AG09319 (cell line): ENCODE measurements at regions not wholly inside any gene's neighbourhood (a gene's known extent, or its start where the extent isn't known, plus 50 kb on each side); places are given as distances from the start of the nearest gene placed in this dataset.

Experiments
- DNase-seq: peaks from one replicate; pipeline ENCODE4 v3.0.0-alpha.2; 2010; ENCODE audit warnings: low read depth; ENCODE audit errors: extremely low read depth
- TF ChIP-seq, protein P1 (sequence below): IDR thresholded peaks from 2 replicates; pipeline ENCODE4 v1.5.1; 2011; ENCODE audit warnings: low read depth, mild to moderate bottlenecking, inconsistent platforms, low read length, moderate library complexity

DNA sequence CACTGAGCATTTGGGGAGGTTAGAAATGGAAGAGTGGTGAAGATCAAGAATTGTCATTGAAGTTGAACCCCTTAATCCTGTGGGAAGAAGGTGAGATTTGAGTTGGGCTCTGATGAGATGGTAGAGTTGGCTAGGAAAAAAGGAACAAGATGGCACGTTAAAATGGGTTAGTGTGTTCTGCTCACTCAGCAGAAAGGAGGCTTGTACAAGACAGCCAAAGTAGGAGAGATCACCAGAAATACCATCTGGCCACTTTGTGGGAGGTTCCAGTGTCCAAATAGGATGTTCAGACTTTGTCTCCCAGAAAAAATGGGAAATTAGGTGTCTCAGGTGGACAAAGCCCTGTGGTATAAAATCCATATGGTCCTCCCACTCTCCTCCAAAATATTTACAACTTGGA, 56.0 kb upstream of the SLC14A2 start:
- TF ChIP-seq, protein P1, sequence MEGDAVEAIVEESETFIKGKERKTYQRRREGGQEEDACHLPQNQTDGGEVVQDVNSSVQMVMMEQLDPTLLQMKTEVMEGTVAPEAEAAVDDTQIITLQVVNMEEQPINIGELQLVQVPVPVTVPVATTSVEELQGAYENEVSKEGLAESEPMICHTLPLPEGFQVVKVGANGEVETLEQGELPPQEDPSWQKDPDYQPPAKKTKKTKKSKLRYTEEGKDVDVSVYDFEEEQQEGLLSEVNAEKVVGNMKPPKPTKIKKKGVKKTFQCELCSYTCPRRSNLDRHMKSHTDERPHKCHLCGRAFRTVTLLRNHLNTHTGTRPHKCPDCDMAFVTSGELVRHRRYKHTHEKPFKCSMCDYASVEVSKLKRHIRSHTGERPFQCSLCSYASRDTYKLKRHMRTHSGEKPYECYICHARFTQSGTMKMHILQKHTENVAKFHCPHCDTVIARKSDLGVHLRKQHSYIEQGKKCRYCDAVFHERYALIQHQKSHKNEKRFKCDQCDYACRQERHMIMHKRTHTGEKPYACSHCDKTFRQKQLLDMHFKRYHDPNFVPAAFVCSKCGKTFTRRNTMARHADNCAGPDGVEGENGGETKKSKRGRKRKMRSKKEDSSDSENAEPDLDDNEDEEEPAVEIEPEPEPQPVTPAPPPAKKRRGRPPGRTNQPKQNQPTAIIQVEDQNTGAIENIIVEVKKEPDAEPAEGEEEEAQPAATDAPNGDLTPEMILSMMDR = no peak
- DNase-seq = no peak

DNA sequence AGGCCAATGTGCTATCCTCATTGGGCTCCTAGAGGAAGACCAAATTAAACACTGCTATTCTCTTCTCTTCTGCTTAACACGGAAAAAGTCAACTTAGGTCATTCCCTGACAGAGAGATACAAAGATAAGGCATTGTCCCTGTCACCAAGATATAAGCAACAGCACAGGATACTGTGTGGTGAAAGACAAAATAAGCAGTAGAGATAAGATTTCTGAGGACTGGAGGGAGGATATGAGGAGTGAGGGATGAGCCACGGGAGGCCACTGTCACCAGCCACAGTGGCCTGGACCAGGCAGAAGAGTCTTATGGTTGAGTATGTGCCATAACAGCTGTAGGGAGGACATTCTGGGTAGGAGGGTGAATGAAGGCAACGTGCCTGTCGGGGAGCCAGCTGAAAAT, 54.4 kb upstream of the SLC14A2 start:
- TF ChIP-seq, protein P1 = no peak
- no peak for DNase-seq

DNA sequence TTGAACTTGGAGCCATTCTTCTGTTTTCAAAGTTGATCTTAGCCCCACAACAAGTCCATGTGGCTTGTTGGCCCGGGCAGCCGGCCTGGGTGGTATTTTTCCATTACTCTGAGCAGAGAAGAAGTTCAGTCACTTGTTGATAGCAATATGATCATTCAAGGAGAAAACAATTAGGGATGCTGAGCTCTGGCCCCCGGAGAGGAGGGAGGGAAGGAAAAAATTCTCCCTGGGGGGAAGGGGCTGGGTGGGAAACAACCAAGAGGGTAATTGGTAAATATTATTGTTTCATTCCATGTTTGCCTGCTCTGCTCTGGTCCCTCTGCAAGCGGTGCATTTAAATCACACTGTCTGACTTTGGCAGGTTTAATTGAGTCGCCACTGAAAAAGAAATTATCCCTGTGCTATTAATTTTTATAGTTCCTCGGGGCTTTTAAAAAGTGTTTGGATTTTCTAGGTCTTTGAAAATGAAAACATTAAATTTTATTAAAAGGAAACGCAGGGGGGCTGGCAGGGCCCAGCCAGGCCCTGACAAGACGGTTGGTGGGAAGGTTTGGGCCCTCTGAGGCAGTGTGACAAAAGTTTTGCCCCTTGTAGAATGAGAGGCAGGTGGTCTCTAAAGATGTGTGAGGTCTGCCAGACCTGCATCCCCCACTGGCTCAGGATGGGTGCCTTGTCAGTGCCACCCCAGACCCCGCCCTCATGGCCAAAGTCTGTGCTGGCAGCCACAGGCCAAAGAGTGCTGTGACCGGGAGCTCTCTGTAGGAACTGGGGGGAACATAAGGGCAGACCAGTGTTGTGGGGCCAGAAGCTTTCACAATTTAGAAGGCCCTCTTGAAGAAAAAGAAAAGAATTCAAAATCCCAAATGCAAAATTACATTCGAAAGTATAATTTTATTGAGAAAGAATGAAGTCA, 52.5 kb upstream of the SLC14A2 start:
- TF ChIP-seq, protein P1 = no peak
- DNase-seq = no peak

DNA sequence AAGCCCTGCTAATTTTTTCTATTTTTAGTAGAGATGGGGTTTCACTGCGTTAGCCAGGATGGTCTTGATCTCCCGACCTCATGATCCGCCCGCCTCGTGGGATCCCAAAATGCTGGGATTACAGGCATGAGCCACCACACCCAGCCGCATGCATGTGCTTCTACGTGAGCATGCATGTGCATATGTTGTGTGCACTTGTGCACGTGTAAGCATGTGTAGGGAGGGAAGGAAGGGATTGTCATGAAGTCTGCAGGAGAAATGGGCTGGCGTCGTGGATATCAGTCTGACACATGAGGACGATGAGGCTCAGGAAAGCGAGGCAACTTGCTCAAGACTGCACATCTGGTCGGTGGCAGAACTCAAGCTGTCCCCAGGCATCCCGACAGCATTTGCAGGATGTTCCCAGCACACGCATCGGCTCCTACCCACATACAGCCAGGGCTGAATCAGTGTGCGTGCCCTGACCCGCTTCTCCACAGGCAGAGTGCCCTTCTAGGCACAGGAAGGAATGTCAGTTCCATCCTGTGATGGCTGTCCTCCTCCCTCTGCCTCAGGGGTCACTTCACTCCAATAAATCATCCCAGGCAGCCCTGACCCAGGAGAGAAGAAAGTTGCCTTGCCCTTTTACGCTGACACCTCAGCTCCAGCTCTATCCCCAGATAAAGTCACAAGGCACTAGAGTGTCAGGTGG, 49.9 kb upstream of the SLC14A2 start:
- TF ChIP-seq, protein P1 = no peak
- no peak for DNase-seq
